ENCODE measurements at regions not wholly inside any gene's neighbourhood (a gene's known extent, or its start where the extent isn't known, plus 50 kb on each side); places are given as distances from the start of the nearest gene placed in this dataset.
"Not testable (repeated sequence)": the region's sequence is repeated elsewhere in the genome, so short reads cannot be mapped to it uniquely, and the experiment has no call there.

- Histone ChIP-seq H3K9me3 (no peaks in the 10 kb centered on the region), H3K27ac (no peak overlapping the region), H3K4me2 (no peak overlapping the region), H3K4me3 (no peak overlapping the region), H3K4me1 (peaks cover 12% of the 10 kb centered on the region; the same call in 2 of the 3 replicates)
- TF ChIP-seq JUNB (IDR thresholded peaks at IDR 0.05) (no peak), ZC3H11A (IDR thresholded peaks at IDR 0.05) (no peak), TP53 (CRISPR knock-in tag; IDR thresholded peaks at IDR 0.05) (no peak), NR3C1 (IDR thresholded peaks at IDR 0.05) (no peak)
- FAIRE-seq (peak; percentile 59), DNase-seq (ENCODE audit: low read depth in 1 of 2, low spot score in 1 of 2) (no peak), ATAC-seq (peak in 1 of 2 experiments; percentile 62; a peak in 3 of 6 replicates)
- CTCF ChIA-PET = interaction anchor here (1.5 to 1.8 kb wide), 2 partner anchors 22 to 28 kb away, joined by 4 to 10 read pairs; no protein-coding TSS in a partner anchor
- 16% methylated on average over 1 of the region's 1 CpG for WGBS (ENCODE audit: missing lambda C conversion rate)
- POLR2A ChIA-PET = no interaction called here
These were observed 120.6 kb upstream of the UGP2 start for GRCh38 chr2:63721082-63721424.

- not testable (repeated sequence) for ATAC-seq, FAIRE-seq
- WGBS (ENCODE audit: missing lambda C conversion rate) = no CpG with 5 or more reads among the region's 37 CpGs
These were observed 119.4 kb upstream of the UGP2 start for GRCh38 chr2:63722284-63722683.

GRCh38 chr2:63723709-63724108 is 118.0 kb upstream of the UGP2 start:
- POLR2A ChIA-PET = interaction anchor here (0.7 to 1.1 kb wide), 2 partner anchors 118 to 119 kb away, joined by 5 read pairs; partner anchors contain the start of gene UGP2
- no peak for FAIRE-seq

More at GRCh38 chr2:63722284-63722683, 119.4 kb upstream of the UGP2 start:
- H3K4me1 ChIP-seq = peaks cover 12% of the 10 kb centered on the region; the same call in 2 of the 3 replicates
- H3K4me2 ChIP-seq; DNase-seq (ENCODE audit: low read depth in 1 of 2, low spot score in 1 of 2); H3K27ac ChIP-seq; POLR2A ChIA-PET; H3K9me3 ChIP-seq; H3K4me3 ChIP-seq; CTCF ChIA-PET: not testable (repeated sequence)

GRCh38 chr2:63725212-63725611 is 116.5 kb upstream of the UGP2 start:
- H3K4me1 ChIP-seq = peaks cover 19% of the 10 kb centered on the region; the same call in 2 of the 3 replicates
- H3K27ac ChIP-seq; H3K4me2 ChIP-seq; FAIRE-seq; POLR2A ChIA-PET; ATAC-seq; H3K9me3 ChIP-seq; H3K4me3 ChIP-seq; DNase-seq (ENCODE audit: low read depth in 1 of 2, low spot score in 1 of 2): not testable (repeated sequence)
- whole genome bisulfite sequencing (ENCODE audit: missing lambda C conversion rate) = 97% methylated on average over 1 of the region's 1 CpG
- CTCF ChIA-PET = interaction anchor here (0.6 to 1.2 kb wide), 2 partner anchors 23 to 136 kb away, joined by 3 to 4 read pairs; no protein-coding TSS in a partner anchor
- TF ChIP-seq HDAC2 (IDR thresholded peaks at IDR 0.05) (peak; percentile 48; the same call in 1 of the 2 replicates), KDM1A (IDR thresholded peaks at IDR 0.05; ENCODE audit: low read depth) (0 out of 2 replicates have a peak, but pooled peaks have one; percentile 22)

More at GRCh38 chr2:63723709-63724108, 118.0 kb upstream of the UGP2 start:
- CTCF ChIA-PET = interaction anchor here (1.1 to 1.3 kb wide), 2 partner anchors 15 to 25 kb away, joined by 4 to 6 read pairs; no protein-coding TSS in a partner anchor
- no peak overlapping the region for H3K4me2 ChIP-seq
- no peak overlapping the region for H3K27ac ChIP-seq
- no peak overlapping the region for H3K4me3 ChIP-seq
- 0 out of 4 replicates have a peak, but pooled peaks of 1 of the 2 experiments have one; percentile 21 for TF ChIP-seq CEBPB (IDR thresholded peaks at IDR 0.05)
- no peak for TF ChIP-seq HMGXB4 (CRISPR knock-in tag; IDR thresholded peaks at IDR 0.05; ENCODE audit: borderline replicate concordance)
- 54% methylated on average over 1 of the region's 1 CpG for WGBS (ENCODE audit: missing lambda C conversion rate)
- H3K9me3 ChIP-seq = no peaks in the 10 kb centered on the region
- ATAC-seq (no peak), DNase-seq (ENCODE audit: low read depth in 1 of 2, low spot score in 1 of 2) (no peak)
- peaks cover 12% of the 10 kb centered on the region; the same call in 2 of the 3 replicates for H3K4me1 ChIP-seq

- CTCF ChIA-PET = interaction anchor here (1.2 kb wide), 1 partner anchor 30 kb away, joined by 3 read pairs; no protein-coding TSS in a partner anchor
- peaks cover 16% of the 10 kb centered on the region; the same call in 2 of the 3 replicates for H3K4me1 ChIP-seq
- no peaks in the 10 kb centered on the region for H3K9me3 ChIP-seq
- FAIRE-seq (no peak), ATAC-seq (no peak), DNase-seq (ENCODE audit: low read depth in 1 of 2, low spot score in 1 of 2) (no peak)
- WGBS (ENCODE audit: missing lambda C conversion rate) = 91% methylated on average over 1 of the region's 1 CpG
- H3K4me2 ChIP-seq = no peak overlapping the region
- TF ChIP-seq HES2 (IDR thresholded peaks at IDR 0.05) = no peak
- TF ChIP-seq ZC3H11A (IDR thresholded peaks at IDR 0.05) = no peak
- no peak; a peak in 1 of 4 replicates for TF ChIP-seq CEBPB (IDR thresholded peaks at IDR 0.05)
- TF ChIP-seq ELK1 (IDR thresholded peaks at IDR 0.05; ENCODE audit: low read depth, low read length) = no peak
- TF ChIP-seq RNF2 (IDR thresholded peaks at IDR 0.05; ENCODE audit: borderline replicate concordance, low read depth) = no peak
- TF ChIP-seq JUN (IDR thresholded peaks at IDR 0.05) = no peak
- TF ChIP-seq SMC3 (IDR thresholded peaks at IDR 0.05) = no peak
- TF ChIP-seq CTCF (IDR thresholded peaks at IDR 0.05) = no peak
- TF ChIP-seq POLR2AphosphoS2 (conservative IDR thresholded peaks at IDR 0.05; ENCODE audit: low read length) = no peak
- TF ChIP-seq E2F6 (IDR thresholded peaks at IDR 0.05; ENCODE audit: borderline replicate concordance, low read depth) = no peak
- no peak for TF ChIP-seq BHLHE40 (IDR thresholded peaks at IDR 0.05; ENCODE audit: low read depth, low read length)
- H3K4me3 ChIP-seq = no peak overlapping the region
- POLR2A ChIA-PET = no interaction called here
- no peak overlapping the region for H3K27ac ChIP-seq
These were observed 112.3 kb upstream of the UGP2 start for GRCh38 chr2:63729362-63729761.
